ENCODE measurements at regions not wholly inside any gene's neighbourhood (a gene's known extent, or its start where the extent isn't known, plus 50 kb on each side); places are given as distances from the start of the nearest gene placed in this dataset.

GRCh38 chr17:59513934-59514841 is 51.2 kb upstream of the DHX40 start:
- no peak for TF ChIP-seq ZNF565 (CRISPR knock-in tag; conservative IDR thresholded peaks at IDR 0.05; ENCODE audit: low read depth)
- TF ChIP-seq GLIS3 (CRISPR knock-in tag; IDR thresholded peaks at IDR 0.05): no peak
- peak; percentile 76; the same call in 1 of the 2 replicates for TF ChIP-seq ZNF70 (CRISPR knock-in tag; IDR thresholded peaks at IDR 0.05)
- TF ChIP-seq ISL1 (CRISPR knock-in tag; IDR thresholded peaks at IDR 0.05): peak; percentile 92
- TF ChIP-seq TOX (CRISPR knock-in tag; IDR thresholded peaks at IDR 0.05; ENCODE audit: borderline replicate concordance): no peak
- TF ChIP-seq PATZ1 (CRISPR knock-in tag; IDR thresholded peaks at IDR 0.05; ENCODE audit: borderline replicate concordance): no peak
- no peak for TF ChIP-seq SNAI2 (CRISPR knock-in tag; IDR thresholded peaks at IDR 0.05)
- no peak for TF ChIP-seq TCF4 (CRISPR knock-in tag; IDR thresholded peaks at IDR 0.05; ENCODE audit: borderline replicate concordance)
- no peak for TF ChIP-seq ARNTL (CRISPR knock-in tag; IDR thresholded peaks at IDR 0.05; ENCODE audit: borderline replicate concordance, low read depth)
- 0 out of 2 replicates have a peak, but pooled peaks have one; percentile 45 for TF ChIP-seq TSHZ2 (CRISPR knock-in tag; IDR thresholded peaks at IDR 0.05)
- TF ChIP-seq OSR1 (CRISPR knock-in tag; IDR thresholded peaks at IDR 0.05): no peak

Data from SK-N-SH treated with all-trans-retinoic acid at 6 μM for 48 hours (cell line).